ENCODE measurements at regions not wholly inside any gene's neighbourhood (a gene's known extent, or its start where the extent isn't known, plus 50 kb on each side); places are given as distances from the start of the nearest gene placed in this dataset.
"Not testable (repeated sequence)": the region's sequence is repeated elsewhere in the genome, so short reads cannot be mapped to it uniquely, and the experiment has no call there.

DNA sequence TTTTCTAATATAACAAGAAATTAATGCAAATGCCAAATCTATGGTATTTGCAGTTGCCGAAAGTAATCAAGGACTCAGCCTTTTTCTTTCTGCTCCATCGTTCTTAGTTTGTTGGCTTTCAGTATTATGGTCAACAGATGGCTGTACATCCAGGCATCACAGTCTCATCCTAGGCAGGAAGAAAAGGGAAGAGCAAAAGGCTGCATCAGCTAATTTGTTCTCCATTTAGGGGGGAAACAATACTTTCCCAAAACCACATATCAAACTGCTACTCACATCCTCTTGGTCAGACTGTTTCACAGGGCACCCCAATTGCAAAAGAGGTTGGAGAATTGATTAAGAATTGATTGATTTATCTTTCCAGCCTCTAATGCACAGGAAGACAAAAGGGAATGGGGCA lies 89.3 kb downstream of the MDH1 start:
- Mint-ChIP-seq H3K27me3 (no peaks in the 10 kb centered on the region), H3K9me3 (no peaks in the 10 kb centered on the region), H3K27ac (no peak overlapping the region), H3K4me1 (no peaks in the 10 kb centered on the region), H3K4me3 (no peak overlapping the region), H3K36me3 (no peaks in the 10 kb centered on the region)

DNA sequence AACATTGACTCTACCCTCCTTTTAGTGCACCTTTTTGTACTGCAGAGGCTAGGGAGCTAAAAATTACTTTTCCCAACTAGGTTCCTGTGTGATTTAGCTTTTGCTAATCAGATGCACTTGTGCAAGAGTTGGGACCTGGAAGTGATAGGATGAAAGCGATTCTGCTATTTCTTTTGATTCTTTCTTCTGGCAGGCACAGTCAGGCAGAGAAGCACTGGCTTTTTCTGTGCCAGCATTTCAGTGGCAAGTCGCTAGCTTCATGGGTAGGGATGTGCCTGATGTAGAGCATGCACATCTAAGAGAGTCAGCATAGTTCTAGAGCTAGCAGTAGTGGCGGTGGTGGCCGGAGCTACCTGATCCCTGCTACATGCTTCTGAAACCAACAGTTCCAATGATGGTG lies 89.8 kb downstream of the MDH1 start:
- H3K4me3 Mint-ChIP-seq: no peak overlapping the region
- no peaks in the 10 kb centered on the region for H3K27me3 Mint-ChIP-seq
- no peak overlapping the region for H3K27ac Mint-ChIP-seq
- no peaks in the 10 kb centered on the region for H3K9me3 Mint-ChIP-seq
- H3K36me3 Mint-ChIP-seq: peaks cover 1% of the 10 kb centered on the region
- H3K4me1 Mint-ChIP-seq: no peaks in the 10 kb centered on the region

DNA sequence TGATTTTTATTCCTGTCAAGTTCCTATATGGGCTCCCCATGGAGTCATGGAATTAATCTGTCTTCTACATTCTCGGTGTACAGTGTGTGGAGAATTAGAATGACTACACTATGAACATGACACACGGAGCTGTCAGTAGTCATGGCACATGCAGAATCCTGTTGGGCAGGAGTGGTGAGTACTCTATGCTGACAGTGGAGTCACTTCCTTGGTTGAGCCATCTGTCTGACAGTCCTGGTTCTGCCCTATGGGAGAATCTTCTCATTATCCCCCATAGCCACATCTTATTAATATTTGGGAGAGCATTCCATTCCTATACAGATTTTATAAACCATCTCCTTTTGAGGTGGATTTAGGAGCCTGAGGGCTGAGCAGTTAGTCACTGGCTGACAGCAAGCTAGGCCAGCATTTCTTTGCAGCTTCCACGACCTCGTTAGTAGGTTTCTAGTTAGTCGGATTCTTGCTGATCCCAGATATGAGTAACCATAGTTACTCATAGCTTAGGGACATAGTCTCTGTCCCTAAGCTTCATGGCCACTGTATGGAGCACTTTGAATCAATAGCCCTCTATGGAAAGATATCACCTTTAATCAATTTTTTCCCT lies 90.6 kb downstream of the MDH1 start:
- Mint-ChIP-seq H3K4me1 (no peaks in the 10 kb centered on the region), H3K27me3 (peaks cover 2% of the 10 kb centered on the region), H3K27ac (no peak overlapping the region), H3K4me3 (no peak overlapping the region), H3K9me3 (no peaks in the 10 kb centered on the region), H3K36me3 (peaks cover 1% of the 10 kb centered on the region)

DNA sequence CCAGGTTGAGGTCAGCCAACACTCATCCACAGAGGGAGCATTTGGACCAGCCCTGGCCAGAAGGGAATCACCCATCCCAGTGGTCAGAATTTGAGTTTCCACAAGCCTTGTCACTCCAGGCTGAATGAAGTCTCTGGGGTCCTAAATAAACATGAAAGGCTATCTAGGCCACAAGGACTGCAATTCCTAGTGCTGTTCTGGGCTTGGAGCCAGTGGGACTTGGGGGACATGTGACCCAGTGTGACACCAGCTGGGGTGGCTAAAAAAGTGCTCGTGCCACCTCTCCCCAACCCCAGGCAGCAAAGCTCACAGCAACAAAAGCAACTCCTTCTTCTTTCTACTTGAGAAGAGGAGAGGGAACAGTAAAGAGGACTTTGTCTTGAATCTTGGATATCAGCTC lies 91.7 kb downstream of the MDH1 start:
- H3K27me3 Mint-ChIP-seq: peaks cover 2% of the 10 kb centered on the region
- peaks cover 0 to 2% (median 0%) of the 10 kb centered on the region in 3 donors for H3K4me1 Mint-ChIP-seq
- H3K9me3 Mint-ChIP-seq: no peaks in the 10 kb centered on the region
- no peak overlapping the region for H3K4me3 Mint-ChIP-seq
- H3K36me3 Mint-ChIP-seq: peaks cover 1% of the 10 kb centered on the region
- H3K27ac Mint-ChIP-seq: no peak overlapping the region

DNA sequence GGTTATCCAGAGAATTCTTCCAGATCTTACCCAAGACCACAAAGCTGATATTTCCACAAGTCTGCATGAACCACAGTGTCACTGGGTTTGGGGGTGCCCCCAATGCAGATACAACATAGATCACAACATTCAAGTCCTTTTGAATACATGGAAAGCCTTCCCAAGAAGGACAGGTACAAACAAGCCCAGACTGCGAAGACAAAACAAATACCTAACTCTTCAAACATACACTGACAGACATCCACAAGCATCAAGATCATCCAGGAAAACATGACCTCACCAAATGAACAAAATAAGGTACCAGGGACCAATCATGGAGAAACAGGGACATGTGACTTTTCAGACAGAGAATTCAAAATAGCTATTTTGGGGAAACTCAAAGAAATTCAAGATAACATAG lies 93.1 kb downstream of the MDH1 start:
- Mint-ChIP-seq H3K4me1 (peaks cover 0 to 2% (median 0%) of the 10 kb centered on the region in 3 donors), H3K36me3 (peaks cover 1% of the 10 kb centered on the region)

DNA sequence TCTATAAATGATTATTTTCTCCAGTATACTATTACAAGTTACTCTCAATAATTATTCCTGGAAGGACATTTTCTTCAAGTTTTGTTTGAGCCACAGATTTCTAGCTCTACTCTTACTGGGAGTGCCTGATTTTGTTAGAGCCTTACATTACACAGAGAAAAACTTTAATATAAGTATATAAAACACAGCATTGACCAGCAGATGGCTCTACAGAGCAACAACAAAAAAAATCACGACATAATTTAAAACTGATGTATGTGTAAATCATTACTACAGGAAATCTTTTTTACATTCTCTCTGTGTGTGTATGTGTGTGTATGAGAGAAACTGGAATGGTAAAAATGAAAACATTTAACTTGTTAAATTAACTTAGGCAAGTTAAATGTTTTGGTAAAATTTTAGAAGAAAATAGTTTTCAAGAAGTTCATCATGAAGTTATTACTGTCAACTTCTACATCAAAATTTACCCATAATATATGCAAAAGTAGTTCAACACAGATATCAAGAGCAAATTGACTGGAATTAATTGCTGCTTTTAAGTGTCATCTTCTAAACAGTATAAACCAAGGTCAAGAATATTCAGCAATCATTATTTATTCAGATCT lies 103.3 kb downstream of the MDH1 start:
- no peaks in the 10 kb centered on the region for H3K36me3 Mint-ChIP-seq
- no peak overlapping the region for H3K4me3 Mint-ChIP-seq
- no peaks in the 10 kb centered on the region for H3K27me3 Mint-ChIP-seq
- H3K9me3 Mint-ChIP-seq: peaks cover 0 to 1% (median 0%) of the 10 kb centered on the region in 3 donors
- H3K27ac Mint-ChIP-seq: no peak overlapping the region
- H3K4me1 Mint-ChIP-seq: no peaks in the 10 kb centered on the region

More for the DNA sequence above, 93.1 kb downstream of the MDH1 start:
- H3K27ac Mint-ChIP-seq: no peak overlapping the region
- H3K4me3 Mint-ChIP-seq: no peak overlapping the region
- peaks cover 2% of the 10 kb centered on the region for H3K27me3 Mint-ChIP-seq
- no peaks in the 10 kb centered on the region for H3K9me3 Mint-ChIP-seq

DNA sequence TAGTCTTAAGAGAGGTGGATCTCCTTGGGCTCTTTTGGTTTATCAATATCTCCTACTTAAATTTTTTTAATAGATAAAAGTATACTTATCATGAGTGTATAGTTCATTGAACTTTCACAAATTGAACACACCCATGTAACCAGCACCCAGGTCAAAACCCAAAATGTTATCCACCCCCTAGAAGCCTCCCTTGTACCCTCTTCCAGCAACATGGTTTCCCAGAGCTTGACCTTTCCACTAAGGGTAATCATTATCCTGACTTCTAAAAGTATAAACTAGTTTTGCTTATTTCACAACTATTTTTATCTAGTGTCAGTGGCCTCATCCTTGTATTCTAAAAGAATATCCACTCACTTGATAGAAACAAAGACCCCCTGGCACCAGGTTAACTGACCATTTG lies 106.8 kb downstream of the MDH1 start:
- no peak overlapping the region for H3K4me3 Mint-ChIP-seq
- H3K27ac Mint-ChIP-seq: no peak overlapping the region
- no peaks in the 10 kb centered on the region for H3K4me1 Mint-ChIP-seq
- no peaks in the 10 kb centered on the region for H3K27me3 Mint-ChIP-seq
- H3K9me3 Mint-ChIP-seq: no peaks in the 10 kb centered on the region
- no peaks in the 10 kb centered on the region for H3K36me3 Mint-ChIP-seq

DNA sequence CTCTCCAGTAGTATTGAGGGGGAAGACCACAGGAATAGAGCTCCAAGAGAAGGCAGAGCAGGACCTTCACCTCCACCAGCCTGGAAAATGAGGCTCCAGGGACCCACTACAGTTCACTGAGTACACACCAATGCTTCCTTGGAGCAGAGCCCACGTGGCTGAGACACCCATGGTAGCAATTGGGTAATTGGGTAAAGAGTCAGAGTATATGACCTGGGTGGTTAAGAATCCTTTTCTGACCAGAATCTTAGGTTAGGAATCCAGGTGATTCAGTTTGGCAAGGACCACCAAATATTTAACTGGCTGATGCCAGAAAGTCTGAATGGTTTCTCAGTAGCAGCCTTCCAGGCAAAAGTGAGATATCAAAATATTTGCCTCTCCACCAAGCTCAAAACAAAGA lies 107.7 kb downstream of the MDH1 start:
- no peaks in the 10 kb centered on the region for H3K4me1 Mint-ChIP-seq
- no peaks in the 10 kb centered on the region for H3K9me3 Mint-ChIP-seq
- no peak overlapping the region for H3K27ac Mint-ChIP-seq
- H3K4me3 Mint-ChIP-seq: no peak overlapping the region
- no peaks in the 10 kb centered on the region for H3K27me3 Mint-ChIP-seq
- H3K36me3 Mint-ChIP-seq: no peaks in the 10 kb centered on the region

DNA sequence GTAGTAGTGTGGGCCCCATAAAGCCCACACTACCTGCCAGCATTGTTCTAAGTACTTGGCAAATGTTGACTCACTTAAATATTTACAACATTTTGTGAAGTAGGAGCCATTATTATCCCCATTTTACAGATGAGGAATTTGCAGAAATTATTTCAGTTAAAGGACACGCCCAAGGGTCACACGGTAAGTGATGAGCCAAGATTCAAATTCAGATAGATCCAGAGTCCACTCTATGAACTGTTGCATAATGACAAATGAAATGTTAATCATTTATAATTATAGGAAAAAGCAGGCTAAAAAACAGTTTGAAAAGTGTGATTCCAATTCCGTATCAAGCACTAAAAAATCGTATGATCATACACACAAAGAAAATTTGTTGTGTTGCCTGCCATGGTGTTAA lies 108.4 kb downstream of the MDH1 start:
- no peaks in the 10 kb centered on the region for H3K4me1 Mint-ChIP-seq
- no peak overlapping the region for H3K27ac Mint-ChIP-seq
- H3K4me3 Mint-ChIP-seq: no peak overlapping the region
- no peaks in the 10 kb centered on the region for H3K27me3 Mint-ChIP-seq
- H3K9me3 Mint-ChIP-seq: no peaks in the 10 kb centered on the region
- H3K36me3 Mint-ChIP-seq: no peaks in the 10 kb centered on the region

DNA sequence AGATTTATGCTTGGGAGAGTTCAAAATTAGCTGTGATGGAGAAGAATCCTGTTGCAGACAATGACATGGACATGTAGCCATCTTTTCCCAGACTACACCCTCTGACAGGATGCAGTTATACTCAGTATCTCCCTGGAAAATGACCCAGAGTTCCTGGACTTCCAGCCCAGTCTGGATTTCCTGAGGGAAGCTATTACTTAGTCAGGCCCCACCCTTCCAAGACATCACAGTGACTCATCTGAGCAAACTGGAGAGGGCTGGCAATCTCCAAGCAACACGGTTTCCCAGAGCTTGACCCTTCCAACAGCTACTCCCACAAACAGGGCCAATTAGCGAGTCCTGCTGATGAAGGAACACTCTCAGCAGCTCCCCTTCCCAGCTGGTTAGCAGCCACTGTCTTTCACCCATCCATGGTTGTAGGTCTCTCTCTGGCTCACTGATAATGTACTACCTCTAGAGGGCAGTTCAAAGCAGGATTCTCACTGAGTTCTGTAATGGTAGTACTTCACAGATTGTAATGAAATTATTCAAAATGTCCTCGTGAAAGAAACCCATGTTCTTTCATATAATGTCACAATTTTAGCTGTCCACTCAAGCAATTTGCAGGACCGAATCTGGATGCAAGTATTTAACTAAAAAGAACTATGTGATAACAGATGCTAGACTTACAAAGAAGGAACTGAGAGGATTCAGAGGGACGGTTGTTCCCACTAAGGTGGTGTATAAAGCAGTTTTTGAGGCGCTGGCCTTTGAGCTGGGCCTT lies 110.2 kb downstream of the MDH1 start:
- Mint-ChIP-seq H3K27ac (no peak overlapping the region), H3K36me3 (no peaks in the 10 kb centered on the region), H3K9me3 (no peaks in the 10 kb centered on the region), H3K4me3 (no peak overlapping the region), H3K27me3 (no peaks in the 10 kb centered on the region), H3K4me1 (no peaks in the 10 kb centered on the region)

DNA sequence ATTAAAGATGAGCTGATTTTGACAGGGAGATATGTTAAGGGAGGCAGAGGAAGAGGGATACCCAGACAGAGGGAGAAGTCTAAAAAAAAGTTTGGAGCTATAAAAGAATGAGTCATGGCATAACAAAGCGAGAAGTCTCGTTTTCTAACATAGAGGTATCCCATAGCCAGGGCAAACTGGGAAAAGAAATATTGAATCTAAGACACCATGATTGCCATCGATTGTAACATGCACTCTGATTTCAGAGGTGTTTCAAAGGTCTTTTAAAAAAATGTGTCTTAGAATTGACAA lies 110.7 kb downstream of the MDH1 start:
- no peak overlapping the region for H3K27ac Mint-ChIP-seq
- H3K4me1 Mint-ChIP-seq: no peaks in the 10 kb centered on the region
- H3K9me3 Mint-ChIP-seq: no peaks in the 10 kb centered on the region
- no peak overlapping the region for H3K4me3 Mint-ChIP-seq
- no peaks in the 10 kb centered on the region for H3K27me3 Mint-ChIP-seq
- no peaks in the 10 kb centered on the region for H3K36me3 Mint-ChIP-seq

DNA sequence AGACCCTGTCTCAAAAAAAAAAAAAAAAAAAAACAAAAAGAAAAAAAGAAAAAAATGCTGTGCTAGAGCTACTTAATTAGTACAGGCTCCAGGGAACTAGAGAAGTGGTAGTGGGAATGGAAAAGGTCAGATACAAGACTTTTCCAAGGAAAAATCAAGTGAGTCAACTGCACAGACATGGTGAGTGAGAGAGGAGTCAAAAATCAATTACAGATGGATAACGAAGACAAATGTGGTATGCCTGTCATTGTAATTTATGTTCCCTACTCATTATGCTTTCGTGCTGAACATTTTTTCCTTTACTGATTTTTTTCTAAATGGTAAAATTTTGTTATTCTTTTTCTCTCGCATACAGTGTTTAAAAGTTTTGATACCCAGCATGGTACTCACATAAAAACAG lies 111.5 kb downstream of the MDH1 start:
- Mint-ChIP-seq H3K36me3 (no peaks in the 10 kb centered on the region), H3K4me1 (no peaks in the 10 kb centered on the region), H3K9me3 (no peaks in the 10 kb centered on the region), H3K4me3 (no peak overlapping the region), H3K27me3 (no peaks in the 10 kb centered on the region), H3K27ac (no peak overlapping the region)

DNA sequence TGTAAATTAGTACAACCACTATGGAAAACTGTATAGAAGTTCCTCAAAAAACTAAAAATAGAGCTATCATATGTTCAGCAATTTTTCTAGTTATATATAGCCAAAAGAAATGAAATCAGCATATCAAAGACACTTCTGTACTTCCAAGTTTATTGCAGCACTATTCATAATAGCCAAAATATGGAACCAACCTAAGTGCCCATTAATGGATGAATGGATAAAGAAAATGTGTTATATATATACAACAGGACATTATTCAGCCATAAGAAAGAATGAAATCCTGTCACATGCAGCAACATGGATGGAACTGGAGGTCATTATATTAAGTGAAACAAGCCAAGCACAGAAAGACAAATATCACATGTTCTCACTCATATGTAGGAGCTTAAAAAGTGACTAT lies 112.6 kb downstream of the MDH1 start:
- Mint-ChIP-seq H3K27me3 (no peaks in the 10 kb centered on the region), H3K9me3 (no peaks in the 10 kb centered on the region), H3K36me3 (no peaks in the 10 kb centered on the region), H3K4me3 (no peak overlapping the region), H3K4me1 (no peaks in the 10 kb centered on the region), H3K27ac (no peak overlapping the region)

DNA sequence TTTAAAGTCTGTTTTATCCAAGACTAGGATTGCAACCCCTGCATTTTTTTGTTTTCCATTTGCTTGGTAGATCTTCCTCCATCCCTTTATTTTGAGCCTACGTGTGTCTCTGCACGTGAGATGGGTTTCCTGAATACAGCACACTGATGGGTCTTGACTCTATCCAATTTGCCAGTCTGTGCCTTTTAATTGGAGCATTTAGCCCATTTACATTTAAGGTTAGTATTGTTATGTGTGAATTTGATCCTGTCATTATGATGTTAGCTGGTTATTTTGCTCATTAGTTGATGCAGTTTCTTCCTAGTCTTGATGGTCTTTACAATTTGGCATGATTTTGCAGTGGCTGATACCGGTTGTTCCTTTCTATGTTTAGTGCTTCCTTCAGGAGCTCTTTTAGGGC lies 117.3 kb downstream of the MDH1 start:
- not testable (repeated sequence) for H3K27me3 Mint-ChIP-seq, H3K9me3 Mint-ChIP-seq, H3K4me1 Mint-ChIP-seq, H3K36me3 Mint-ChIP-seq, H3K27ac Mint-ChIP-seq, H3K4me3 Mint-ChIP-seq

DNA sequence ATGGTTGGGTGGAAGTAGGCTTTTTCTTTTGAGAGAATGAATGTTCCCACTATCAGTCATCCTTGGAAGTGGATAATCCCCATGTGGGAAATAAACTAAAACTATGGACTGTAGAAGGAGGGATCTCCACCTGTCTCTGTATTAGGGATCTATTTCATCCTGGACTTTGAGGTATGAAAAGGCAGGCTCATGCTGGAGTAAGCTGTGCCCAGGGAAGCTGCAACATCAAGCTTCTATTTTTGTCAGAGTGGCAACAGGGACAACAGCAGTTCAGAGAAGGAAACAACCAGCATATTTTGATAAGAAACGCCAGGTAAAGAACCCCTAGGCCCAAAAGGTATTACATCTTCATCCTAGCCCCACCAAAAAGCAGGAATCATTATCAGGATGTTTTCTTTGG lies 122.0 kb downstream of the MDH1 start:
- Mint-ChIP-seq H3K4me3 (no peak overlapping the region), H3K9me3 (peaks cover 0 to 4% (median 0%) of the 10 kb centered on the region in 3 donors), H3K27me3 (peaks cover 6% of the 10 kb centered on the region)

DNA sequence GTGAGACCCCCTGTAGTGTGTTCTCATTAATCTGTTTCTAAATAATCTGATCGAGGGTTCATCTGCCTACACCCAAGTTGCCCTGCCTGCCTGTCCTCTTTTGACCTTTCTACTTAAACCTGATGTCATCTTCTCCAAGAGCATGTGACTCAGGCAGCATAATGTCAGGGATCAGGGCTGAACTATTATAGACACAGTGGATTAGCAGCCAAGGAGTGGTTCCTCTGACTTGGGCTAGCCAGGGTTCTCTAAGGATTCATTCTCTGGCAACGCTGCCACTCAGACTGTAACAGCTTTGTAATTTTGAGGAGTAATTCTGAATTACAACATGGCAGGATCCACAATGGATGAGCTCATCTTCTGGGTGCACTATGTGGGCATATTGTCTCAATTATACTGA lies 124.0 kb downstream of the MDH1 start:
- no peak overlapping the region for H3K27ac Mint-ChIP-seq
- H3K4me1 Mint-ChIP-seq: no peaks in the 10 kb centered on the region
- peaks cover 8% of the 10 kb centered on the region for H3K27me3 Mint-ChIP-seq

More for the DNA sequence above, 122.0 kb downstream of the MDH1 start:
- Mint-ChIP-seq H3K36me3 (no peaks in the 10 kb centered on the region), H3K4me1 (no peaks in the 10 kb centered on the region), H3K27ac (no peak overlapping the region)

More for the DNA sequence above, 124.0 kb downstream of the MDH1 start:
- H3K36me3 Mint-ChIP-seq: no peaks in the 10 kb centered on the region
- no peak overlapping the region for H3K4me3 Mint-ChIP-seq
- no peaks in the 10 kb centered on the region for H3K9me3 Mint-ChIP-seq

Measured in IgD-negative memory B cell (primary cell).